B cell (primary cell): ENCODE measurements at regions not wholly inside any gene's neighbourhood (a gene's known extent, or its start where the extent isn't known, plus 50 kb on each side); places are given as distances from the start of the nearest gene placed in this dataset.

Source experiments
- ATAC-seq: fragments of 200-7000 bp; cut with Tn5 transposase; one replicate; pipeline ENCODE4 v1.10.0; 2021; ENCODE audit warnings: low read depth, mild to moderate bottlenecking, moderate number of reproducible peaks, moderate library complexity
- CTCF ChIA-PET: fragments of 350-600 bp; sonication (Branson Sonifier 250); formaldehyde crosslinking; loops from one replicate; lab custom pipeline; 2021; ENCODE audit warnings: antibody characterized with exemption, inconsistent platforms; lab: Charles Lee
- POLR2A ChIA-PET: fragments of 350-600 bp; sonication (Branson Sonifier 250); formaldehyde crosslinking; loops from one replicate; lab custom pipeline; 2021; ENCODE audit warnings: antibody characterized with exemption; lab: Charles Lee
- DNase-seq: peaks from one replicate; pipeline ENCODE4 v3.0.0; 2013
- H2AFZ ChIP-seq: 2 replicates; pipeline ENCODE4 v1.6.1; 2012; ENCODE audit warnings: mild to moderate bottlenecking, low read depth, low read length; ENCODE audit not compliant: insufficient read depth, poor library complexity, severe bottlenecking
- H3K27ac ChIP-seq, 2 donors: 1 replicate in 1 of 2; 2 replicates in 1 of 2; pipeline ENCODE4 v1.5.1; 2012 to 2013; ENCODE audit warnings: low read length in 2 of 2, mild to moderate bottlenecking in 2 of 2, moderate library complexity in 1 of 2
- H3K27me3 ChIP-seq, 4 experiments: fragments of 200-600 bp in 1 of 4; sonication (generic) in 1 of 4; replicated peaks in 1 of 4; 1 replicate in 2 of 4; 2 replicates in 2 of 4; pipeline versions ENCODE4 v1.6.1 to v1.7.0; 2013 to 2016; ENCODE audit warnings: low read length in 3 of 4, mild to moderate bottlenecking in 2 of 4, mixed read lengths in 1 of 4, moderate library complexity in 1 of 4; ENCODE audit not compliant: insufficient read depth in 4 of 4, control insufficient read depth in 3 of 4; ENCODE audit errors: control extremely low read depth in 1 of 4
- H3K36me3 ChIP-seq, 2 experiments: replicated peaks in 1 of 2; 1 replicate in 1 of 2; 2 replicates in 1 of 2; pipeline versions ENCODE4 v1.6.1 to v1.7.1; 2013; ENCODE audit warnings: low read length in 1 of 2; ENCODE audit not compliant: insufficient read depth in 2 of 2, control insufficient read depth in 1 of 2; ENCODE audit errors: control extremely low read depth in 1 of 2, extremely low read depth in 1 of 2
- H3K4me1 ChIP-seq, 2 donors: fragments of 200-600 bp in 1 of 2; sonication (generic) in 1 of 2; 1 replicate in 1 of 2; 2 replicates in 1 of 2; pipeline versions ENCODE4 v1.5.1 to v1.6.1; 2013 to 2017; ENCODE audit warnings: low read length in 2 of 2; ENCODE audit not compliant: control insufficient read depth in 2 of 2, insufficient read depth in 2 of 2
- H3K4me2 ChIP-seq: replicated peaks from 2 replicates; pipeline ENCODE3; 2012; ENCODE audit warnings: mild to moderate bottlenecking, low read depth, low read length; ENCODE audit not compliant: poor library complexity, severe bottlenecking
- H3K4me3 ChIP-seq, 5 experiments: fragments of 200-600 bp in 1 of 5; sonication (generic) in 1 of 5; 1 replicate in 3 of 5; 2 replicates in 2 of 5; pipeline versions ENCODE4 v1.5.1 to v1.7.0; 2011 to 2016; ENCODE audit warnings: low read length in 4 of 5, mild to moderate bottlenecking in 4 of 5, low read depth in 2 of 5, control low read depth in 1 of 5, moderate library complexity in 1 of 5; ENCODE audit not compliant: insufficient read depth in 1 of 5; ENCODE audit errors: control extremely low read depth in 1 of 5, extremely low read depth in 1 of 5
- H3K79me2 ChIP-seq: fragments of 200-600 bp; sonication (generic); one replicate; pipeline ENCODE4 v1.6.0; 2016; ENCODE audit warnings: low read length; ENCODE audit not compliant: control insufficient read depth, insufficient read depth
- H3K9ac ChIP-seq: fragments of 200-600 bp; sonication (generic); 2 replicates; pipeline ENCODE4 v1.6.1; 2017; ENCODE audit warnings: mild to moderate bottlenecking, low read length, moderate library complexity
- H3K9me3 ChIP-seq, 3 donors: one replicate each; pipeline versions ENCODE4 v1.6.1 to v1.7.1; 2013; ENCODE audit warnings: low read length in 2 of 3; ENCODE audit not compliant: control insufficient read depth in 2 of 3, insufficient read depth in 1 of 3; ENCODE audit errors: control extremely low read depth in 1 of 3
- H4K20me1 ChIP-seq: 2 replicates; pipeline ENCODE4 v1.6.0; 2012; ENCODE audit warnings: mild to moderate bottlenecking, low read length; ENCODE audit not compliant: insufficient read depth, control insufficient read depth, poor library complexity, severe bottlenecking
- H3K27ac Mint-ChIP-seq: one replicate; pipeline ENCODE4 v1.8.0; 2021; ENCODE audit warnings: mixed read lengths
- H3K27me3 Mint-ChIP-seq: one replicate; pipeline ENCODE4 v1.8.0; 2021; ENCODE audit warnings: mixed read lengths
- H3K4me1 Mint-ChIP-seq: one replicate; pipeline ENCODE4 v1.8.0; 2021; ENCODE audit warnings: mixed read lengths
- H3K4me3 Mint-ChIP-seq: one replicate; pipeline ENCODE4 v1.8.0; 2021; ENCODE audit warnings: mixed read lengths
- H3K9me3 Mint-ChIP-seq: one replicate; pipeline ENCODE4 v1.8.0; 2022; ENCODE audit warnings: mixed read lengths; ENCODE audit not compliant: insufficient read depth
- EZH2 ChIP-seq: IDR thresholded peaks from 2 replicates; pipeline ENCODE4 v1.6.1; 2012; ENCODE audit warnings: borderline replicate concordance, low read depth, mild to moderate bottlenecking, moderate library complexity, low read length; ENCODE audit not compliant: insufficient read depth, poor library complexity, severe bottlenecking
- WGBS: methylation state at CpG from one replicate; pipeline ENCODE4 v1.1.5; 2013; ENCODE audit warnings: missing lambda C conversion rate; ENCODE audit not compliant: insufficient coverage; 5-methylcytosine and 5-hydroxymethylcytosine counted together
- intact Hi-C: fragments of 100-400 bp; cut with micrococcal nuclease; formaldehyde crosslinking; loops from one replicate; pipeline ENCODE4 v1.10.0; 2022
- TF ChIP-seq, protein P1 (sequence below): fragments of 200-600 bp; IDR thresholded peaks from one replicate; pipeline ENCODE4 v1.8.0; 2022; ENCODE audit warnings: antibody characterized with exemption, mild to moderate bottlenecking

- H4K20me1 ChIP-seq: no peaks in the 10 kb centered on the region
- intact Hi-C loops: no loop called here
- no peak overlapping the region for H2AFZ ChIP-seq
- H3K4me2 ChIP-seq: no peak overlapping the region
- H3K36me3 ChIP-seq: no peaks in the 10 kb centered on the region
- POLR2A ChIA-PET: no interaction called here
- H3K9me3 ChIP-seq: peaks cover 0 to 7% (median 0%) of the 10 kb centered on the region in 3 donors
- H3K4me3 ChIP-seq: no peak overlapping the region
- no peaks in the 10 kb centered on the region for H3K4me1 ChIP-seq
- Mint-ChIP-seq H3K9me3 (no peaks in the 10 kb centered on the region), H3K27me3 (no peaks in the 10 kb centered on the region), H3K4me1 (no peaks in the 10 kb centered on the region), H3K4me3 (no peak overlapping the region), H3K27ac (no peak overlapping the region)
- TF ChIP-seq, protein P1, sequence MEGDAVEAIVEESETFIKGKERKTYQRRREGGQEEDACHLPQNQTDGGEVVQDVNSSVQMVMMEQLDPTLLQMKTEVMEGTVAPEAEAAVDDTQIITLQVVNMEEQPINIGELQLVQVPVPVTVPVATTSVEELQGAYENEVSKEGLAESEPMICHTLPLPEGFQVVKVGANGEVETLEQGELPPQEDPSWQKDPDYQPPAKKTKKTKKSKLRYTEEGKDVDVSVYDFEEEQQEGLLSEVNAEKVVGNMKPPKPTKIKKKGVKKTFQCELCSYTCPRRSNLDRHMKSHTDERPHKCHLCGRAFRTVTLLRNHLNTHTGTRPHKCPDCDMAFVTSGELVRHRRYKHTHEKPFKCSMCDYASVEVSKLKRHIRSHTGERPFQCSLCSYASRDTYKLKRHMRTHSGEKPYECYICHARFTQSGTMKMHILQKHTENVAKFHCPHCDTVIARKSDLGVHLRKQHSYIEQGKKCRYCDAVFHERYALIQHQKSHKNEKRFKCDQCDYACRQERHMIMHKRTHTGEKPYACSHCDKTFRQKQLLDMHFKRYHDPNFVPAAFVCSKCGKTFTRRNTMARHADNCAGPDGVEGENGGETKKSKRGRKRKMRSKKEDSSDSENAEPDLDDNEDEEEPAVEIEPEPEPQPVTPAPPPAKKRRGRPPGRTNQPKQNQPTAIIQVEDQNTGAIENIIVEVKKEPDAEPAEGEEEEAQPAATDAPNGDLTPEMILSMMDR: no peak
- TF ChIP-seq EZH2: no peak
- DNase-seq: no peak
- no peak overlapping the region for H3K27ac ChIP-seq
- no peak overlapping the region for H3K9ac ChIP-seq
- H3K27me3 ChIP-seq: no peaks in the 10 kb centered on the region
- no peak for ATAC-seq
- 43% methylated on average over 1 of the region's 3 CpGs for WGBS
- H3K79me2 ChIP-seq: no peaks in the 10 kb centered on the region
- CTCF ChIA-PET: no interaction called here
Measured at GRCh38 chr5:174291162-174291561, 245.7 kb downstream of the NSG2 start.

- Histone ChIP-seq H4K20me1 (no peaks in the 10 kb centered on the region), H2AFZ (no peak overlapping the region), H3K4me1 (no peaks in the 10 kb centered on the region), H3K4me3 (no peak overlapping the region), H3K9me3 (peaks cover 0 to 7% (median 0%) of the 10 kb centered on the region in 3 donors), H3K9ac (no peak overlapping the region), H3K79me2 (no peaks in the 10 kb centered on the region), H3K4me2 (no peak overlapping the region), H3K27ac (no peak overlapping the region), H3K36me3 (no peaks in the 10 kb centered on the region), H3K27me3 (no peaks in the 10 kb centered on the region)
- CTCF ChIA-PET: no interaction called here
- H3K4me1 Mint-ChIP-seq: no peaks in the 10 kb centered on the region
- intact Hi-C loops: no loop called here
- no peak overlapping the region for H3K27ac Mint-ChIP-seq
- POLR2A ChIA-PET: no interaction called here
- no peak for TF ChIP-seq EZH2
- TF ChIP-seq, protein P1: no peak
- no peak for DNase-seq
- no peak overlapping the region for H3K4me3 Mint-ChIP-seq
- no CpG with 5 or more reads among the region's 3 CpGs for WGBS
- no peak for ATAC-seq
- H3K27me3 Mint-ChIP-seq: no peaks in the 10 kb centered on the region
- no peaks in the 10 kb centered on the region for H3K9me3 Mint-ChIP-seq
Measured at GRCh38 chr5:174292348-174292747, 246.8 kb downstream of the NSG2 start.
